GM23338 (cell line): ENCODE measurements at regions not wholly inside any gene's neighbourhood (a gene's known extent, or its start where the extent isn't known, plus 50 kb on each side); places are given as distances from the start of the nearest gene placed in this dataset.

Source experiments
- CTCF ChIP-seq, 2 experiments: fragments of 200-600 bp in 1 of 2; sonication (generic) in 1 of 2; conservative IDR thresholded peaks; 2 replicates each; pipeline versions ENCODE4 v1.5.1 to v1.6.1; 2016 to 2017; ENCODE audit warnings: antibody characterized with exemption in 2 of 2, low read depth in 2 of 2, mild to moderate bottlenecking in 2 of 2, moderate library complexity in 1 of 2
- EZH2 ChIP-seq: fragments of 200-600 bp; sonication (generic); IDR thresholded peaks from one replicate; pipeline ENCODE4 v1.8.0; 2017; ENCODE audit warnings: antibody characterized with exemption, mild to moderate bottlenecking, low read depth; ENCODE audit not compliant: unreplicated experiment
- EZH2phosphoT487 ChIP-seq: fragments of 200-600 bp; sonication (generic); IDR thresholded peaks from one replicate; pipeline ENCODE4 v1.8.1; 2018; ENCODE audit warnings: antibody characterized with exemption; ENCODE audit not compliant: unreplicated experiment
- JUNB ChIP-seq: IDR thresholded peaks from one replicate; pipeline ENCODE4 v1.6.1; 2016; ENCODE audit warnings: antibody characterized with exemption; ENCODE audit not compliant: unreplicated experiment
- NANOG ChIP-seq: IDR thresholded peaks from 2 replicates; pipeline ENCODE4 v1.6.1; 2016; ENCODE audit warnings: antibody characterized with exemption, borderline replicate concordance
- POLR2AphosphoS5 ChIP-seq: IDR thresholded peaks from 2 replicates; pipeline ENCODE4 v1.6.1; 2016; ENCODE audit warnings: antibody characterized with exemption, low read depth
- REST ChIP-seq: IDR thresholded peaks from one replicate; pipeline ENCODE4 v1.6.1; 2018; ENCODE audit warnings: antibody characterized with exemption; ENCODE audit not compliant: unreplicated experiment
- STAT1 ChIP-seq: IDR thresholded peaks from one replicate; pipeline ENCODE4 v1.6.1; 2016; ENCODE audit warnings: antibody characterized with exemption; ENCODE audit not compliant: unreplicated experiment
- ZNF114 ChIP-seq: fragments of 250-450 bp; sonication (Bioruptor Pico); IDR thresholded peaks from 2 replicates; pipeline ENCODE4 v1.5.0; 2020; ENCODE audit warnings: mild to moderate bottlenecking, moderate library complexity
- ZNF331 ChIP-seq: fragments of 250-450 bp; sonication (Bioruptor Pico); IDR thresholded peaks from 2 replicates; pipeline ENCODE4 v1.5.0; 2020; ENCODE audit warnings: low read depth, mild to moderate bottlenecking, moderate library complexity

- TF ChIP-seq CTCF (conservative IDR thresholded peaks at IDR 0.05; ENCODE audit: low read depth in 2 of 2): no peak
- TF ChIP-seq REST: no peak
- no peak for TF ChIP-seq EZH2
- no peak for TF ChIP-seq NANOG
- TF ChIP-seq ZNF331 (CRISPR knock-in tag): no peak
- TF ChIP-seq STAT1: no peak
- no peak for TF ChIP-seq EZH2phosphoT487
- no peak for TF ChIP-seq POLR2AphosphoS5
- TF ChIP-seq JUNB: no peak
- no peak for TF ChIP-seq ZNF114 (CRISPR knock-in tag)
These were observed 238.1 kb upstream of the GLI3 start for GRCh38 chr7:42475082-42475481.
